ENCODE measurements at regions not wholly inside any gene's neighbourhood (a gene's known extent, or its start where the extent isn't known, plus 50 kb on each side); places are given as distances from the start of the nearest gene placed in this dataset.

- DNase-seq = no peak
Measured at GRCh38 chr5:155936520-155937406, 390.2 kb upstream of the SGCD start.

GRCh38 chr5:155938051-155938450 is 388.9 kb upstream of the SGCD start:
- DNase-seq = no peak

GRCh38 chr5:155941340-155941739 is 385.6 kb upstream of the SGCD start:
- DNase-seq = no peak

DNA sequence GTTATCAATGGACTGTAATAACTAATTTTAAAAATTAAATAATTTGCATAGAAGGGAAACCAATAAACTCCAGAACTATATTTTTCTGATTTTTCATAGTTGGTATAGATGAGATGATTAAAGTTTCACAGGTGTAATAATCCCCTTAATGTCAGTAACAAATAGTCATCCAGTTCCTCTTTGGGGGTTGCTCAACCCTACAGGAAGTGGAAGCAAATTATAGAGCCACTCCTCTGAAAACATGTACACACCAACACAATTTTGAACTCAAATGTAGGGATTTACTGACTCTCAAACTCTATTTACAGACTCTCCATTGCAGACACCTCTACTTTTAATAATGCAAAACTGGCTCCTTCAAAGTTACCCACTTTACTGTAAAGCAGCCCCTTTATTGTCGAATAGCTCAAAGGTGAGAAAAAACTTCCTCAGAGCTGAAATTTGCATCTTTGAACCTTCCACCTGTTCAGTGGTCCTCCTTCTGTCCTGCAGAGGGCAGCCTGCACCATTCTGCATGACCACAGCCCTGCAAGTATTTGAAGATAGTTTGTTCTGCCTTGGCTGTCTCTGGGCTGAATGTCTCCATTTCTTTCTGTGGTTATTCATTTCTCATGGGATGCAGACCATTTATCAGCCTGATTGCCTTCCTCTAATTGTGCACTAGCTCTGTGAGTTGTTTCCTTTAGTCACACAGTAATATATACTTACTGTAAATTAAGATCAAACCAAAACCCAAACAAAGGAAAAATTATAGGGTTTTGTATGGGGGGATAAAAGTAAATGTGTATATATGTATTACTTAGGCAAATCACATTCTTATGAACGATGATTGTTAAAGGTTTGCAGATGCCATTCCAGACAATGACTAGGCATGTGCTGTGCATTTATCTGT is 383.2 kb upstream of the SGCD start:
- peak; percentile 14 for DNase-seq

GRCh38 chr5:155947394-155948062 is 379.4 kb upstream of the SGCD start:
- DNase-seq = no peak

DNA sequence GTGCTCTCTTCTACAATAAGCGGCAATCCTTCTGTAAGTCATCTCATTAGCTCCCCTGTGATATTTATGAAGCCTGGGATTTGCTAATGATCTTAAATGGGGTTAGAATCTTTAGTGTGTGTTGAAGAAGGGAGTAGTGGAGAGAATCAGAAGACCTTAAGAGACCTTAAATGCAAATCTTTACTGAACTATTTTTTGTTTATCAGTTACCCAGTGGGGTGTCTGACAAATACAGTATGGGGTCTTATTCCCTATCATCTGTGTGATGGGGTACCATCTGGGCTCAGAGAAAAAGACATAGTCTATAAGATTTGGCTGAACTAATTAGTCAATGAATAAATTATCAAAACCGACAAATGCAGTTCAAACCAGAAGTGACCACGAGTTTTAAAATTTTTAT is 378.4 kb upstream of the SGCD start:
- no peak for DNase-seq

- no peak for DNase-seq
Measured at GRCh38 chr5:155952486-155953089, 374.4 kb upstream of the SGCD start.

GRCh38 chr5:155953335-155953734 is 373.6 kb upstream of the SGCD start:
- DNase-seq = no peak

- no peak for DNase-seq
Measured at GRCh38 chr5:155954701-155955445, 372.1 kb upstream of the SGCD start.

DNA sequence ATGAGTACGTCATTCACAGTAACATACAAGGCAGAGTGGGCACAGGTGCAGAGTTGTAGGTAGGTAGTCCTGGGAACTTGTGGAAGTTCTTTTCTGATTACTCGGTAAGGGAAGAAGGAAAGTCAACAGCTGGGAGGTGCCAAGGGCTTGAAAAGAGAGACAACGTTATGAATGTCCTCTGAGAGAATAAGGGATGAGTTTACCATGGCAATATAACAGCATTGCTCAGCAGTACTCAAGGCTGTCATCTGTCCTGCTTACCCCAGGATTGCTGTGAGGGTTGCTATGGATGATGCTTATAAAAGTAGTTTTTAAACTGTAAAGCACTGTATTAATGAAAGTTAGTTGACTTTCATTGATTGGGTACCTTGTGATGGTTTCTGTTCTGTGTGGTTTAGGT is 369.1 kb upstream of the SGCD start:
- no peak for DNase-seq

GRCh38 chr5:155959082-155959481 is 367.9 kb upstream of the SGCD start:
- DNase-seq = no peak

GRCh38 chr5:155960177-155960576 is 366.8 kb upstream of the SGCD start:
- DNase-seq = no peak

- no peak for DNase-seq
Measured at GRCh38 chr5:155969537-155969936, 357.4 kb upstream of the SGCD start.

- no peak for DNase-seq
Measured at GRCh38 chr5:155974369-155974768, 352.6 kb upstream of the SGCD start.

GRCh38 chr5:155978850-155979249 is 348.1 kb upstream of the SGCD start:
- no peak for DNase-seq

GRCh38 chr5:155982354-155982753 is 344.6 kb upstream of the SGCD start:
- DNase-seq = no peak

- DNase-seq = no peak
Measured at GRCh38 chr5:155983954-155984353, 343.0 kb upstream of the SGCD start.

- no peak for DNase-seq
Measured at GRCh38 chr5:155987265-155987810, 339.6 kb upstream of the SGCD start.

DNA sequence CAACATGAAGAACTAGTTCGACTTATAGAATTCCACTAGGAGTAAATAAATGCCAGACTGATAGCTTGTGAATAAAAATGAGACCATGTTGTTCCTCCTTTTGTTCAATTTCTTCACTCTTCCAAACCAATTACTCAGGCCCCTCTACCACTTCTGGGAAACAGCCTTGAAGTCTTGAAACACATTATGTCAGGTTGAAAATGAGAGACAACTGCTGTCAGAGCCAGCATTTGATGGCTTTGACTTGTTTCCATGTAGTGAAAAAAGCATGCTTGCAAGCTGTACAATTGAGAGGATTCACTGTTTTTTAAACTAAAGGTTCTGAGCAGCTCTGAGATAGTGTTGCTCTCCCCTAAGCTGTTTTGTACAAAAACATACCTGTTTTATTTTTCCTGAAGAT is 337.1 kb upstream of the SGCD start:
- no peak for DNase-seq

- no peak for DNase-seq
Measured at GRCh38 chr5:155996123-155996522, 330.8 kb upstream of the SGCD start.

DNA sequence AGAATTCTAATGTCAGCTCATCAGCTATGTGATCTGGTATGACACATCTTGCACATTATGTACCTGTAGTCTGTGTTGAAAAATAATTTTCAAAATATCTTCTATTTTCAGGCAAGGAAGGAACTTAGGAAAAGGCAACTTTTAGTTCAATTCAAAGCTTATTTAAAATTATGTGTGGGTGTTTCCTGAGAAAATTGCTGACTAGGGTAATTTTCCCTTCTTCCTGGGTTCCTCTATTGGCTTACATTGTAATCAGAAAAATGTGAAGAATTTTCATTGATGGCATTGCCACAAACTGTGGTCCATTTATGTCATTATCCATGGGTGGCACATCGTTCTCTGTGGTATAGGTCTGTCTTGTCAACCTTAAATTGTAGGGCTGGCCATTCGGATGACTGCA is 328.7 kb upstream of the SGCD start:
- DNase-seq = no peak

DNA sequence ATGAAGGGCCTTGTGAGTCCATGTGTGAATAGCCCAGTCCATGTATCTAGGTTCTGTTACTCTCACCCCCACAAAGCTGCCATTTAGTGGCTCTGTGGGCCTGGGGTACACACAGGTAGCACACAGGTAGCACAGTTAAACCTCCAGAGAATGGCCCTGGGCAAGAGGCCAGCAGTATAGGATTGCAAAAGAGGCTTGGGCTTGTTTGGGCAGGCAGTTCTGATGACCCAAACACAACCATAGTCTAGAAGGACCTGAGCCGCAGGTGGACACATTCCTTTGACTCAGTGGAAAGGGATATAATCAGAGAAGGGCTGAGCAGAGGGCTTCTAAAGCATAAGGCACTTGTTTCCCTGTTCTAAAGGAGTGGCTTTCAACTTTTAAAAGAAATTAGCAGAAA is 326.8 kb upstream of the SGCD start:
- DNase-seq = no peak

Data from CD4-positive, alpha-beta T cell treated with Interleukin-4 for 4 hours (primary cell).